ENCODE measurements at regions not wholly inside any gene's neighbourhood (a gene's known extent, or its start where the extent isn't known, plus 50 kb on each side); places are given as distances from the start of the nearest gene placed in this dataset.

DNA sequence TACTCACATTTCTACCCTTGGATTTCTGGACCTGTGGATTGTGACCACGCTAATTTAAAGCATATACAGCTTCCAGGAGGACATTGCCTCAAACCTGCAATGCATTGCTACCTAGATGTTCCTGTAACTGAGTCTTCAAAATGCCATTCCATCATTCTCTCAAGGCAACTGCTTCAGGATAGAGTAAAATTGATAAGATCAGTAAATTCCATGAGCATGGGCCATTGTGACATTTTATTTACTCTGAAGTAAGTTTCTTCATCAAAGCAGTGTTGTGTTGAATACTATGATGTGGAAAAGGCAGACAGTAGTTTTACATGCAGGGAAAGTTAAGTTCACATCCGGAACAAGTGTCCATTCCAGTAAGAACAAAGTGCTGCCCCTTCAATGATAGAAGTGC lies 991.0 kb downstream of the ARAP2 start:
- H3K27ac ChIP-seq: no peak overlapping the region
- H3K4me3 ChIP-seq: no peak overlapping the region
- no peaks in the 10 kb centered on the region for H3K36me3 ChIP-seq
- H3K4me1 ChIP-seq: no peaks in the 10 kb centered on the region
- intact Hi-C loops (cut with DNase I; ENCODE audit: low total_unique reads): no loop called here
- H3K9me3 ChIP-seq: no peaks in the 10 kb centered on the region
- TF ChIP-seq, protein P1, sequence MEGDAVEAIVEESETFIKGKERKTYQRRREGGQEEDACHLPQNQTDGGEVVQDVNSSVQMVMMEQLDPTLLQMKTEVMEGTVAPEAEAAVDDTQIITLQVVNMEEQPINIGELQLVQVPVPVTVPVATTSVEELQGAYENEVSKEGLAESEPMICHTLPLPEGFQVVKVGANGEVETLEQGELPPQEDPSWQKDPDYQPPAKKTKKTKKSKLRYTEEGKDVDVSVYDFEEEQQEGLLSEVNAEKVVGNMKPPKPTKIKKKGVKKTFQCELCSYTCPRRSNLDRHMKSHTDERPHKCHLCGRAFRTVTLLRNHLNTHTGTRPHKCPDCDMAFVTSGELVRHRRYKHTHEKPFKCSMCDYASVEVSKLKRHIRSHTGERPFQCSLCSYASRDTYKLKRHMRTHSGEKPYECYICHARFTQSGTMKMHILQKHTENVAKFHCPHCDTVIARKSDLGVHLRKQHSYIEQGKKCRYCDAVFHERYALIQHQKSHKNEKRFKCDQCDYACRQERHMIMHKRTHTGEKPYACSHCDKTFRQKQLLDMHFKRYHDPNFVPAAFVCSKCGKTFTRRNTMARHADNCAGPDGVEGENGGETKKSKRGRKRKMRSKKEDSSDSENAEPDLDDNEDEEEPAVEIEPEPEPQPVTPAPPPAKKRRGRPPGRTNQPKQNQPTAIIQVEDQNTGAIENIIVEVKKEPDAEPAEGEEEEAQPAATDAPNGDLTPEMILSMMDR (IDR thresholded peaks at IDR 0.05): no peak
- no peak for DNase-seq (ENCODE audit: low spot score in 2 of 2)
- no peaks in the 10 kb centered on the region for H3K27me3 ChIP-seq

GRCh38 chr4:35286434-35286833 lies 957.9 kb downstream of the ARAP2 start:
- no peaks in the 10 kb centered on the region for H3K36me3 ChIP-seq
- intact Hi-C loops (cut with DNase I; ENCODE audit: low total_unique reads): loop anchor here (5.0 kb wide), 1 partner anchor 189 kb away; no protein-coding TSS in a partner anchor
- TF ChIP-seq, protein P1 (IDR thresholded peaks at IDR 0.05): no peak
- TF ChIP-seq POLR2AphosphoS5 (IDR thresholded peaks at IDR 0.05) (no peak), POLR2A (IDR thresholded peaks at IDR 0.05) (no peak)

GRCh38 chr4:35300996-35301774 lies 943.1 kb downstream of the ARAP2 start:
- no peaks in the 10 kb centered on the region for H3K9me3 ChIP-seq
- intact Hi-C loops (cut with DNase I; ENCODE audit: low total_unique reads): no loop called here
- H3K36me3 ChIP-seq: no peaks in the 10 kb centered on the region
- TF ChIP-seq, protein P1 (IDR thresholded peaks at IDR 0.05): no peak
- TF ChIP-seq POLR2AphosphoS5 (IDR thresholded peaks at IDR 0.05): no peak
- no peak for TF ChIP-seq POLR2A (IDR thresholded peaks at IDR 0.05)
- no peak overlapping the region for H3K27ac ChIP-seq
- H3K4me3 ChIP-seq: no peak overlapping the region
- no peaks in the 10 kb centered on the region for H3K4me1 ChIP-seq
- DNase-seq (ENCODE audit: low spot score in 2 of 2): no peak
- no peaks in the 10 kb centered on the region for H3K27me3 ChIP-seq

More at GRCh38 chr4:35286434-35286833, 957.9 kb downstream of the ARAP2 start:
- Histone ChIP-seq H3K27me3 (no peaks in the 10 kb centered on the region), H3K4me1 (no peaks in the 10 kb centered on the region), H3K4me3 (no peak overlapping the region), H3K27ac (no peak overlapping the region), H3K9me3 (no peaks in the 10 kb centered on the region)
- no peak for DNase-seq (ENCODE audit: low spot score in 2 of 2)

DNA sequence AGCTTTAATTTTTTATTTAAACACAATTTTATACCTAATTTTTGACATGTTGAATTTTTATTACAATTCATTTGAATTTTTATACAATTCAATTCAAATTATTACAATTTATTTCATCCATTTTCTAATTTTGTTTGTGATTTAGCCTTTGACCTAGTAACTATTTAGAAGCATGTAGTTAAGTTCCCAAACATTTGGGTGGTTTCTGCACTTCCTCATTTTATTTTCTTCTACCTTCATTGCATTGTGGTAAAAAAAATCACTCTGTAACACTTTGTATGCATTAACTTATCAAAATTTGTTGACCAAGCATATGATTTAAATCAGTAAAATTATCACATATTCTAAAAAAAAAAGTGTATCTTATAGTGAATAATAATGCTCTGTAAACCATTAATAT lies 928.9 kb downstream of the ARAP2 start:
- no peak for DNase-seq (ENCODE audit: low spot score in 2 of 2)
- Histone ChIP-seq H3K4me1 (no peaks in the 10 kb centered on the region), H3K36me3 (no peaks in the 10 kb centered on the region), H3K9me3 (no peaks in the 10 kb centered on the region), H3K4me3 (no peak overlapping the region), H3K27ac (no peak overlapping the region), H3K27me3 (no peaks in the 10 kb centered on the region)
- TF ChIP-seq POLR2AphosphoS5 (IDR thresholded peaks at IDR 0.05): no peak
- TF ChIP-seq, protein P1 (IDR thresholded peaks at IDR 0.05): no peak
- TF ChIP-seq POLR2A (IDR thresholded peaks at IDR 0.05): no peak
- intact Hi-C loops (cut with DNase I; ENCODE audit: low total_unique reads): no loop called here

- intact Hi-C loops (cut with DNase I; ENCODE audit: low total_unique reads): no loop called here
- Histone ChIP-seq H3K9me3 (no peaks in the 10 kb centered on the region), H3K36me3 (no peaks in the 10 kb centered on the region), H3K4me1 (no peaks in the 10 kb centered on the region), H3K4me3 (no peak overlapping the region), H3K27ac (no peak overlapping the region), H3K27me3 (no peaks in the 10 kb centered on the region)
- TF ChIP-seq, protein P1 (IDR thresholded peaks at IDR 0.05): no peak
- TF ChIP-seq POLR2AphosphoS5 (IDR thresholded peaks at IDR 0.05) (no peak), POLR2A (IDR thresholded peaks at IDR 0.05) (no peak)
- no peak for DNase-seq (ENCODE audit: low spot score in 2 of 2)
These were observed 918.3 kb downstream of the ARAP2 start for GRCh38 chr4:35325908-35326453.
